ENCODE measurements at regions not wholly inside any gene's neighbourhood (a gene's known extent, or its start where the extent isn't known, plus 50 kb on each side); places are given as distances from the start of the nearest gene placed in this dataset.

- no peak overlapping the region for H3K4me3 ChIP-seq (ENCODE audit: low read depth, low read length)
- DNase-seq (ENCODE audit: low read depth), result no peak
- TF ChIP-seq, protein P1, sequence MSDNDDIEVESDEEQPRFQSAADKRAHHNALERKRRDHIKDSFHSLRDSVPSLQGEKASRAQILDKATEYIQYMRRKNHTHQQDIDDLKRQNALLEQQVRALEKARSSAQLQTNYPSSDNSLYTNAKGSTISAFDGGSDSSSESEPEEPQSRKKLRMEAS (IDR thresholded peaks at IDR 0.05; ENCODE audit: low read depth, low read length), result no peak
- no peak for TF ChIP-seq MYC (IDR thresholded peaks at IDR 0.05; ENCODE audit: low read depth, low read length)
- TF ChIP-seq, protein P2, sequence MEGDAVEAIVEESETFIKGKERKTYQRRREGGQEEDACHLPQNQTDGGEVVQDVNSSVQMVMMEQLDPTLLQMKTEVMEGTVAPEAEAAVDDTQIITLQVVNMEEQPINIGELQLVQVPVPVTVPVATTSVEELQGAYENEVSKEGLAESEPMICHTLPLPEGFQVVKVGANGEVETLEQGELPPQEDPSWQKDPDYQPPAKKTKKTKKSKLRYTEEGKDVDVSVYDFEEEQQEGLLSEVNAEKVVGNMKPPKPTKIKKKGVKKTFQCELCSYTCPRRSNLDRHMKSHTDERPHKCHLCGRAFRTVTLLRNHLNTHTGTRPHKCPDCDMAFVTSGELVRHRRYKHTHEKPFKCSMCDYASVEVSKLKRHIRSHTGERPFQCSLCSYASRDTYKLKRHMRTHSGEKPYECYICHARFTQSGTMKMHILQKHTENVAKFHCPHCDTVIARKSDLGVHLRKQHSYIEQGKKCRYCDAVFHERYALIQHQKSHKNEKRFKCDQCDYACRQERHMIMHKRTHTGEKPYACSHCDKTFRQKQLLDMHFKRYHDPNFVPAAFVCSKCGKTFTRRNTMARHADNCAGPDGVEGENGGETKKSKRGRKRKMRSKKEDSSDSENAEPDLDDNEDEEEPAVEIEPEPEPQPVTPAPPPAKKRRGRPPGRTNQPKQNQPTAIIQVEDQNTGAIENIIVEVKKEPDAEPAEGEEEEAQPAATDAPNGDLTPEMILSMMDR (IDR thresholded peaks at IDR 0.05; ENCODE audit: low read depth, low read length), result no peak
- TF ChIP-seq POLR2A (IDR thresholded peaks at IDR 0.05; ENCODE audit: extremely low read depth, insufficient read length), result no peak
These were observed 105.5 kb upstream of the ZNF462 start for GRCh38 chr9:106757514-106757913.

- TF ChIP-seq, protein P1 (IDR thresholded peaks at IDR 0.05; ENCODE audit: low read depth, low read length), result no peak
- TF ChIP-seq MYC (IDR thresholded peaks at IDR 0.05; ENCODE audit: low read depth, low read length) (no peak), POLR2A (IDR thresholded peaks at IDR 0.05; ENCODE audit: extremely low read depth, insufficient read length) (no peak)
- TF ChIP-seq, protein P2 (IDR thresholded peaks at IDR 0.05; ENCODE audit: low read depth, low read length), result no peak
- no peak for DNase-seq (ENCODE audit: low read depth)
- H3K4me3 ChIP-seq (ENCODE audit: low read depth, low read length), result no peak overlapping the region
These were observed 104.1 kb upstream of the ZNF462 start for GRCh38 chr9:106758911-106759310.

DNA sequence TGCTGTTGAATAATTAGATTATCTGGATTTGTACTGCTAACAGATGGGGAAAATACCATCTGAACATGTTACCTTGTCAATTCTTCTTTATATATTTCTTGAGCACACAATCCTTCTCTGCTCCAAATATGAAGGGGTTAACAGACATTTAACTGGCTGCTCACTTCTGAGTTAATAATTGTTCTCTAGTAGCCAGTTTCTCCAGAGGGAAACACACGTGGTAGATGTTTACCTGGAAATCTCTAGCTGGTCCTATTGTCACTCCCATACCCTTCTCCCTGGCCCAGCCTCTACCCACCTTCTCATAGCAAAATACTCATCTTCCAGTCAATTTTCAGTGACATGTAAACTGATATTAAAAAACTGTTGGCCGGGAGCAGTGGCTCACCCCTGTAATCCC lies 101.5 kb upstream of the ZNF462 start:
- no peak overlapping the region for H3K4me3 ChIP-seq (ENCODE audit: low read depth, low read length)
- no peak for DNase-seq (ENCODE audit: low read depth)
- TF ChIP-seq, protein P1 (IDR thresholded peaks at IDR 0.05; ENCODE audit: low read depth, low read length), result no peak
- TF ChIP-seq, protein P2 (IDR thresholded peaks at IDR 0.05; ENCODE audit: low read depth, low read length), result no peak
- TF ChIP-seq POLR2A (IDR thresholded peaks at IDR 0.05; ENCODE audit: extremely low read depth, insufficient read length) (no peak), MYC (IDR thresholded peaks at IDR 0.05; ENCODE audit: low read depth, low read length) (no peak)

DNA sequence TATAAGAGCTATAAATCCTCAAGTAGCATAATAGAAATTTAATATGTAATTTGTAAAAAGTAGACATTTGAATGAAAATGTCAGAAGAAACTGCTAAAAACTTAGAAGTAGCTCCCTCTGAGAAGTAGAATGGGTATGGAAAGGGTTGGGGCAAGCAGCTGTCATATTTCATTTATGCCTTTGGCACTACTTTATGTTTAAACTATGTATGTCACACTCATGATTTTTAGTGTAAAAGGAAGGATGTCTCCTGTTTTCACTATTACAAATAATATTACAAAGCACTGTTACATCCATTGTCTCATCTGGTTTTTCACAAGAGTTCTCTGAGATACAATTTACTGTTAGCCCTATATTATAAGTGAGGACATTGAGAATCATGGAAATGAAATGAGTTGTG lies 96.3 kb upstream of the ZNF462 start:
- TF ChIP-seq MYC (IDR thresholded peaks at IDR 0.05; ENCODE audit: low read depth, low read length), result no peak
- TF ChIP-seq, protein P2 (IDR thresholded peaks at IDR 0.05; ENCODE audit: low read depth, low read length), result no peak
- TF ChIP-seq POLR2A (IDR thresholded peaks at IDR 0.05; ENCODE audit: extremely low read depth, insufficient read length), result no peak
- TF ChIP-seq, protein P1 (IDR thresholded peaks at IDR 0.05; ENCODE audit: low read depth, low read length), result no peak
- no peak overlapping the region for H3K4me3 ChIP-seq (ENCODE audit: low read depth, low read length)
- no peak for DNase-seq (ENCODE audit: low read depth)

DNA sequence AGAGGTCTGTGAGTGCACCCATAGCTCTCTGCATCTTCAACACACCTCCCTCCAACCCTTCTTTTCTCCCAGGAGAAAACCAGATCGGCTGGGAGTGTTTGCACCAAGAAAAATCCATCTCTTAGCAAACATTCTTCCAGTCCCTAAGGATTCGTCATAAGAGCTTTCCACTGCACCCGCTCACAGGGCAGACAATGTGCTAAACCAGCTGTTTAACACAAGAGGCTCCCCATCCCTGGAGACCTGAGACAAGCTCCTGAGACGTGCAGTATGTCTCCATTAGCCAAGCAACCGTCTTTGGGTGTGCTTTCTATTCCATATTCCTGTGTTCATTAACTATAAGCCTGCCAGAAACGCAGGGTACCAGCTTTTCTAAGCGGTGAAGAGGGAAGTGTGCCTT lies 93.6 kb upstream of the ZNF462 start:
- TF ChIP-seq POLR2A (IDR thresholded peaks at IDR 0.05; ENCODE audit: extremely low read depth, insufficient read length) (no peak), MYC (IDR thresholded peaks at IDR 0.05; ENCODE audit: low read depth, low read length) (no peak)
- TF ChIP-seq, protein P1 (IDR thresholded peaks at IDR 0.05; ENCODE audit: low read depth, low read length), result no peak
- TF ChIP-seq, protein P2 (IDR thresholded peaks at IDR 0.05; ENCODE audit: low read depth, low read length), result no peak
- DNase-seq (ENCODE audit: low read depth), result no peak

DNA sequence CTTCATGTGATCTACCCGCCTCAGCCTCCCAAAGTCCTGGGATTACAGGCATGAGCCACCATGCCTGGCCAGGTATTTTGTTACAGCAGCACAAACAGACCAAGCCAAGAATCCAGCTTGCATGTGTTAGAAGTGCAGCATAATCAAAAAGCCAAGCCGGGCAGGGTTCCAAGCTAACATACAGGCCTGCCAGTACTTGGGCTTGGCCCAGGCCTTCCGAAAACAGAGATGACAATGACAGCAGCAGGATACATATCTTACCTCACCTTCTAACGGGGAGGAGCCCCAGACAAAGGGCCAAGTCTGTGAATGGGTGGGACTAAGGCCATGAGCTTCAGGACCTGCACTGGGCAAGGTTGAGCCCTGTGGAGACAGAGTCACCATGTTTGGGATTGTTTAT lies 91.4 kb upstream of the ZNF462 start:
- H3K4me3 ChIP-seq (ENCODE audit: low read depth, low read length), result no peak overlapping the region
- TF ChIP-seq POLR2A (IDR thresholded peaks at IDR 0.05; ENCODE audit: extremely low read depth, insufficient read length), result no peak
- TF ChIP-seq, protein P2 (IDR thresholded peaks at IDR 0.05; ENCODE audit: low read depth, low read length), result no peak
- no peak for DNase-seq (ENCODE audit: low read depth)

More for the DNA sequence above, 93.6 kb upstream of the ZNF462 start:
- H3K4me3 ChIP-seq (ENCODE audit: low read depth, low read length), result no peak overlapping the region

All from NB4 (cell line).